GM12891 (cell line): ENCODE measurements at regions not wholly inside any gene's neighbourhood (a gene's known extent, or its start where the extent isn't known, plus 50 kb on each side); places are given as distances from the start of the nearest gene placed in this dataset.

Source experiments
- POLR2A ChIP-seq: IDR thresholded peaks from 2 replicates; pipeline ENCODE4 v1.6.1; 2011; ENCODE audit warnings: low read depth, low read length, control low read depth
- POLR2AphosphoS5 ChIP-seq: IDR thresholded peaks from 2 replicates; pipeline ENCODE4 v1.6.1; 2011; ENCODE audit warnings: low read depth, low read length, control low read depth
- SPI1 ChIP-seq: IDR thresholded peaks from 2 replicates; pipeline ENCODE4 v1.6.1; 2011; ENCODE audit warnings: low read depth, low read length, control low read depth
- TAF1 ChIP-seq: IDR thresholded peaks from 2 replicates; pipeline ENCODE4 v1.6.1; 2011; ENCODE audit warnings: low read depth, low read length, control low read depth

DNA sequence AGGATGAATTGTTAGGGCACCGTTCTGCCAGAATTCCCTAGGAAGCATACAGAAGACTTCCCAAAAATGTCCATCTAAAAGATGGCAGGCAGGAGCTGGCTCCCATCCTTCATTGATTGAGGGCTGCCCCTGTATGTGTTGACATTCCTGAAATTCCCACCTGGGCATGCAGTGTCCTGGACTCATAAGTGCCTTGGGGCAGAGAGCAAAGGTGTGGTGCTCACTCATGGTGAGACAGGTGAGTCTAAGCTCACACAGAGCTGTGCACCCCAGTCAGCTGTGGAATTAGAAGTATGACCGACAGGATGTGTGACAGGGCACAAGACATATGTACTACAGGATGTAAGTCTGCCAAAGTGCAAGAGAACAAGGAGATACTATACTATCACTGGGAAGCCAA is 271.9 kb downstream of the MID1IP1 start:
- no peak for TF ChIP-seq SPI1
- no peak for TF ChIP-seq POLR2AphosphoS5
- no peak for TF ChIP-seq POLR2A
- no peak for TF ChIP-seq TAF1
